SK-N-MC (cell line): ENCODE measurements at regions not wholly inside any gene's neighbourhood (a gene's known extent, or its start where the extent isn't known, plus 50 kb on each side); places are given as distances from the start of the nearest gene placed in this dataset.

Source experiments
- DNase-seq: peaks from one replicate; pipeline ENCODE4 v3.0.0-alpha.2; 2011; ENCODE audit warnings: low read depth, low spot score
- H3K27ac ChIP-seq: fragments of 200-600 bp; sonication (generic); 2 replicates; pipeline ENCODE4 v1.5.1; 2016; ENCODE audit warnings: mixed run types
- H3K36me3 ChIP-seq: fragments of 200-600 bp; sonication (generic); 2 replicates; pipeline ENCODE4 v1.6.1; 2017; ENCODE audit warnings: antibody characterized with exemption, low read length, mixed read lengths; ENCODE audit not compliant: insufficient read depth
- H3K4me3 ChIP-seq: fragments of 200-600 bp; sonication (generic); 2 replicates; pipeline ENCODE4 v1.5.1; 2016
- H3K9ac ChIP-seq: fragments of 200-600 bp; sonication (generic); 2 replicates; pipeline ENCODE4 v1.8.0; 2017; ENCODE audit warnings: mixed run types, mixed read lengths; ENCODE audit not compliant: insufficient read length
- H3K9me3 ChIP-seq: fragments of 200-600 bp; sonication (generic); 2 replicates; pipeline ENCODE4 v1.6.1; 2017; ENCODE audit warnings: low read depth, mild to moderate bottlenecking, antibody characterized with exemption, low read length, moderate library complexity, mixed read lengths
- EZH2 ChIP-seq: fragments of 200-600 bp; sonication (generic); IDR thresholded peaks from one replicate; pipeline ENCODE4 v1.6.1; 2017; ENCODE audit warnings: antibody characterized with exemption
- FOXP2 ChIP-seq: optimal IDR thresholded peaks from 2 replicates; pipeline ENCODE3; 2011; ENCODE audit warnings: mild to moderate bottlenecking, moderate library complexity; ENCODE audit not compliant: insufficient read depth; ENCODE audit errors: extremely low read length, control extremely low read depth
- POLR2AphosphoS5 ChIP-seq: IDR thresholded peaks from 2 replicates; pipeline ENCODE4 v1.6.1; 2012; ENCODE audit warnings: mild to moderate bottlenecking, low read depth, low read length, borderline replicate concordance

DNA sequence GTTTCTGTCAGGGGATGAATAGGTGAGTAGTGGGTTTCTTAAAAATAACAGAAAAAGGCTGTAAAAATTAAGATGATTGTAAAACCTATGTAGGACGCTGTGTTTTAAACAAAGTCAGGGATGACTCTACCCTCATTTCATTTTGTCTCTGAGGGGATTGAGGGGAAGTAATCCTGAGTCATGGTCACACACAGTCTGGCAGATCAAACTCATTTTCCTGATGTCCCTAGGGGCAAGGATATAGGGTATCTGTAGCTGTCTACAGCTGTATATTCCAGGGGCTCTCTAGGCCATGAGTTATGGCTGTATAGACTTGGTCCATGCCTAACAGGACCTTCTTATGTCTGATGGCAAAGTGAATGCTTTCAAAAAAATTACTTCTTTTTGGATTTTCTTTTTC, 421.1 kb downstream of the PDCD6IP start:
- no peaks in the 10 kb centered on the region for H3K36me3 ChIP-seq
- no peak overlapping the region for H3K4me3 ChIP-seq
- no peak overlapping the region for H3K27ac ChIP-seq
- no peak for TF ChIP-seq FOXP2
- TF ChIP-seq EZH2, result no peak
- TF ChIP-seq POLR2AphosphoS5, result no peak
- DNase-seq, result no peak
- no peaks in the 10 kb centered on the region for H3K9me3 ChIP-seq
- no peak overlapping the region for H3K9ac ChIP-seq

DNA sequence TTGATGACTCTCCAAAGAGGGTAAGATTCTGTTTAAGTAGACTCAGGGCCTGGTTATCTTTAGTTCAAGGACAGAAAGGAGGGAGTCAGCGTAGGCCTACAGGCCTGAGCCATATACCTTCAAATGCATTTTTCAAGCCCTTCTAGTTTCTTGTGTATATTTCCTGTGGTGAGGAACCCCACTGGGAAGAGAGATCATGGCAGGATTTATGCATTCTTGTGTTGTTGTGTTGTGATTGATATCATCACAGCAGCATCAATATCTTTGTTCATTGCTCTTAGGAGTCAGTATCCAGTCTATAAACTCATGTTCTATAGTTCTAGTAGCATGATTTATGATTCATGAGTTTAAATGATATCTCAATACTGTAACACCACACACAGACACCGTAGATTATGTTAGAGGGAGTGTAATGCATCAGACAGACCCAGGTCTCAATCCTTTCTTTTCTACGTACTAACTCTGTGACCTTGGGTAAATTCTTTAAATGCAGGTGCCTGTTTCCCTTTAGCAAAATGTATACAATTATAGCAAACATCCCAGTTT, 427.5 kb downstream of the PDCD6IP start:
- TF ChIP-seq EZH2 (no peak), FOXP2 (no peak), POLR2AphosphoS5 (no peak)
- Histone ChIP-seq H3K9me3 (no peaks in the 10 kb centered on the region), H3K4me3 (no peak overlapping the region), H3K27ac (peak overlapping the region; percentile 68; the same call in 1 of the 2 replicates), H3K36me3 (no peaks in the 10 kb centered on the region), H3K9ac (no peak overlapping the region)
- no peak for DNase-seq

DNA sequence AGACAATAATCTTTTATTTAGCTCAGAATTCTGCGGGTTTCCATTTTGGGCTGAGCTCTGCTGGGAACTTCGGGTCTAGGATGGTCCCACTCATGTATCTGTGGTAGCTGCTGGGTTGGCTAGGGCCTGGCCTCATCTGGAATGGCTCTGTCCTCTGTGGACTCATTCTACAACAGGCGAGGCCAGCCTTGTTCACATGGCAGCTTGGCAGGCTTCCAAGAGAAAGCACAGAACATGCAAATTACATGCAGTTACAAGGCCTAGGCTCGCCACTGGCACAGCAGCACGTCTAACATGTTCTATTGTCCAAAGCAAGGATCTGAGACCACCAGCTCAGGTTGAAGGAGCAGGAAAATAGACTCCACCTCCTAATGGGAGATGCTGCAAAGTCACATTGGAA, 431.4 kb downstream of the PDCD6IP start:
- Histone ChIP-seq H3K27ac (no peak overlapping the region), H3K4me3 (no peak overlapping the region), H3K36me3 (no peaks in the 10 kb centered on the region), H3K9ac (no peak overlapping the region), H3K9me3 (no peaks in the 10 kb centered on the region)
- DNase-seq, result no peak
- no peak for TF ChIP-seq EZH2
- no peak for TF ChIP-seq POLR2AphosphoS5
- no peak for TF ChIP-seq FOXP2

DNA sequence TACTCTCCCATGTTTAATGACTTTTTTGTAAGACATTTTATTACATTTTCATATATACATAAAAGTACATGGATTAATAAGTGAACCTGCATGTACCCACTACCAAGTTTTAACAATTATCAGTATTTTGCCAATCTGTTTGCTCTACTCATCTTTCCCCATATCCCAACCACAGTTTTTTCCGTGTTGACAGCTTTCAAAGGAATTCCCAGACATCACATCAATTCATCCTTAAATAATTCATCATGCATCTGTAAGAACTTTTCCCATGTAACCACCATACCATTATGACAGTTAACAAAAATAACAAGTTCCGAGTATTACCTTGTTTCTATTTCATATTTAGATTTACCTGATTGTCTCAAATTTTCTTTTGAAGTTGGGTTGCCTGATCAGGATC, 436.7 kb downstream of the PDCD6IP start:
- Histone ChIP-seq H3K9me3 (no peaks in the 10 kb centered on the region), H3K36me3 (no peaks in the 10 kb centered on the region), H3K27ac (no peak overlapping the region), H3K9ac (no peak overlapping the region), H3K4me3 (no peak overlapping the region)
- no peak for DNase-seq
- TF ChIP-seq FOXP2, result no peak
- TF ChIP-seq EZH2, result no peak
- TF ChIP-seq POLR2AphosphoS5, result no peak

DNA sequence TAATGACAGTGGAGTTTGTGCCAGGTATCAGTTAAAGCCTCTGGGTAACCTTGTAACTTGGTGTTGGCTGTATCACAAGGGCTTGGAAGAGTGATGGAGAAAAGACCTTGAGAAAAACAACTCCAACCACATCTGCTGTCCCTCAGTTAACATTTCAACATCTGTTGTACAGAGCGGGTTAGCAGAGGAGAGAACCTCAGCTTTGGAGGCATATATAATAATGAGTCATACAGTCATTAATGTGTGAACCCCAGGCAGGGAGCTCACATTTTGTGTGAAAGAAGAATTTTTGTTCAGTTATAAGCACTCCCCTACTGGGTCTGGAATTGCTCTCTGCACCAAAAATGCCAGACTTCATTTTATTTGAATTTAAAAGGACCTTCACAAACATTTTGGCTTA, 439.5 kb downstream of the PDCD6IP start:
- no peak for DNase-seq
- TF ChIP-seq POLR2AphosphoS5 (no peak), FOXP2 (no peak), EZH2 (no peak)
- Histone ChIP-seq H3K27ac (no peak overlapping the region; the same call in 1 of the 2 replicates), H3K9me3 (no peaks in the 10 kb centered on the region), H3K36me3 (no peaks in the 10 kb centered on the region), H3K9ac (no peak overlapping the region), H3K4me3 (no peak overlapping the region)

DNA sequence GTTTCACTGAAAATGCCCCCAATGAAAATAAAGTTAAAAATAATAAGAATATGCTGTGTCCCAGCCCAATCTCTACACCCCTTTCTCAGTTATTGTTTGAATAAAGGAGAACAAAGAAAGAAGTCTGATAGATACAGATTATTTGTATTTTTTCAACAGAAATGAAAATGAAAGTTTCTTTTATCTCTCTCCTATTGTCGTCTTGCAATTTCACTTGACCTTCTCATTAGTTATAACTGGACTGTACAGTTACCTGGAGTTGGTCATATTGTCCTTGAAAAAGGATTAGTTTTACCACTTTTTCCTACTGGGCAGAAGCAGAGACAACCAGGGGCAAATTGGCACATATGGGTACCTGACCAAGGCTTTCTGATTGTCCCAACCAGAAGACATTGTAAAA, 440.0 kb downstream of the PDCD6IP start:
- H3K27ac ChIP-seq, result no peak overlapping the region; the same call in 1 of the 2 replicates
- DNase-seq, result no peak

DNA sequence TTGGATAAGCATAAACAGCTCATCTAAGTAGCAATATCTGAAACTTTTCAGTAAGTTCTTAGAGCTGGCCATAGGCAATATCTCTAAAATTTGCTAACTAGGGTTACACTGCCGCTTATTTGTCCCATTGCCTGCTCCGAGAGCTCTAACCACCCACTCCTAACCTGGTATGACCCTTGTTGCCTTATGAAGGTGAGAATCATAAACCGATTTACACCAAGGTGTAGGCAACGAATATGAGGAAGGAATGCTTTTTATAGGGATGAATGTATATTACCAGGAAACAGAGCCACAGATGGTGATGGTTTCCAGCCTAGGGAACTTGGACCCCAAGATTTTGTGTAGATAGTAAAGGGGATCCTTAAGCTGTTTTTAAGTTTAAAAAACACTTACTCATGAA, 440.9 kb downstream of the PDCD6IP start:
- H3K9ac ChIP-seq, result no peak overlapping the region
- no peak overlapping the region for H3K4me3 ChIP-seq
- DNase-seq, result no peak
- H3K36me3 ChIP-seq, result no peaks in the 10 kb centered on the region
- TF ChIP-seq EZH2 (no peak), FOXP2 (no peak)
- H3K27ac ChIP-seq, result no peak overlapping the region
- H3K9me3 ChIP-seq, result no peaks in the 10 kb centered on the region

More for the DNA sequence above, 440.0 kb downstream of the PDCD6IP start:
- no peak overlapping the region for H3K4me3 ChIP-seq
- H3K36me3 ChIP-seq, result no peaks in the 10 kb centered on the region
- TF ChIP-seq POLR2AphosphoS5, result no peak
- TF ChIP-seq EZH2, result no peak
- no peak for TF ChIP-seq FOXP2
- H3K9me3 ChIP-seq, result no peaks in the 10 kb centered on the region
- H3K9ac ChIP-seq, result no peak overlapping the region

DNA sequence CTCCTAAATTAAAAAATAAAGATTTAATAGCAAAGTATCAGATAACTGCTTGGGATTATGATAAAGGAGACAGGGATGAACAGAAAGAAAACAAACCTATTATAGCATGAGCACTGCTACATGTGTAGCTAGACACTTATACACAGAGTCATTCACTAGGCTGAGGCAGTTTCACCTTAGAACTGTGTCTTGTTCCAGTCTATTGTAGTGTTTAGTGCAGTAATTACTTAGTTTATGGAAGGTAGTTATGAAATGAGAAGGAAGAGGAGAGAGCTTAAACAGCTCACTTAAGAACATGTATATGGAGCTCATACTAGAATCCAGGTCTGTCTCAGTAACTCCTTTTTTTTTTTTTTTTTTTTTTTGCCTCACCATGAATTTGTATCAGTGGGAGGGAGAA, 441.4 kb downstream of the PDCD6IP start:
- Histone ChIP-seq H3K9ac (no peak overlapping the region), H3K4me3 (no peak overlapping the region), H3K27ac (no peak overlapping the region), H3K9me3 (no peaks in the 10 kb centered on the region), H3K36me3 (no peaks in the 10 kb centered on the region)
- TF ChIP-seq FOXP2 (no peak), EZH2 (no peak), POLR2AphosphoS5 (no peak)
- DNase-seq, result no peak

DNA sequence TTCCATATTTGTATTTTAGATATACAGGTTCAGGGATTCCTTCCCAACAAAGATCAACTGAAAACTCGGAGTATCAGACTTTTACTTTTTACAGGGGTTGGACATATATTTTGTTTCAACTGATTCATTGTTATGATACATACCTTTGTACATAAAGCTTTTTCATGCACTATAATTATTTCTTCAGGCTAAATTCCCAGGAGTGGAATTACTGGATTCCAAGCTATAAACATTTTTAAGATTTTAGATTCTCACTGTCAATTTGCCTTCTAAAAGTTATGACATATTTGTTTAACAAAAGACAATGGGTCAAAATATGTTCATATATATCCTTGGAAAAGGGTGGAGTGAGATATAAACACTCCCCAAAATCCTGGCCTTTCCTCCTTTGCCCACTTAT, 449.0 kb downstream of the PDCD6IP start:
- no peak for DNase-seq
- no peak overlapping the region for H3K9ac ChIP-seq
- no peaks in the 10 kb centered on the region for H3K9me3 ChIP-seq

More for the DNA sequence above, 449.0 kb downstream of the PDCD6IP start:
- Histone ChIP-seq H3K36me3 (no peaks in the 10 kb centered on the region), H3K27ac (no peak overlapping the region), H3K4me3 (no peak overlapping the region)
- TF ChIP-seq FOXP2 (no peak), EZH2 (no peak), POLR2AphosphoS5 (no peak)
